ENCODE measurements at regions not wholly inside any gene's neighbourhood (a gene's known extent, or its start where the extent isn't known, plus 50 kb on each side); places are given as distances from the start of the nearest gene placed in this dataset.
"Not testable (repeated sequence)": the region's sequence is repeated elsewhere in the genome, so short reads cannot be mapped to it uniquely, and the experiment has no call there.

- peaks cover 7% of the 10 kb centered on the region for H3K9me3 Mint-ChIP-seq (ENCODE audit: low read depth)
- no peaks in the 10 kb centered on the region for H3K36me3 Mint-ChIP-seq (ENCODE audit: insufficient read depth)
- peak overlapping the region; percentile 42 for H3K27ac Mint-ChIP-seq
- peaks cover 3% of the 10 kb centered on the region for H3K4me1 Mint-ChIP-seq (ENCODE audit: low read depth)
- H3K4me3 Mint-ChIP-seq (ENCODE audit: low read depth): no peak overlapping the region
- H3K27me3 Mint-ChIP-seq: no peaks in the 10 kb centered on the region
- TF ChIP-seq CTCF (IDR thresholded peaks at IDR 0.05; ENCODE audit: unreplicated experiment): no peak
- no peak for DNase-seq (ENCODE audit: low spot score, unreplicated experiment)
Observed at GRCh38 chr10:30160271-30160982, 101.0 kb upstream of the JCAD start.

GRCh38 chr10:30159614-30160013, 100.2 kb upstream of the JCAD start:
- not testable (repeated sequence) for H3K4me3 Mint-ChIP-seq (ENCODE audit: low read depth); H3K27ac Mint-ChIP-seq; DNase-seq (ENCODE audit: low spot score, unreplicated experiment); H3K9me3 Mint-ChIP-seq (ENCODE audit: low read depth); H3K4me1 Mint-ChIP-seq (ENCODE audit: low read depth); H3K27me3 Mint-ChIP-seq; H3K36me3 Mint-ChIP-seq (ENCODE audit: insufficient read depth)

GRCh38 chr10:30158325-30158960, 99.1 kb upstream of the JCAD start:
- no peak overlapping the region for H3K4me3 Mint-ChIP-seq (ENCODE audit: low read depth)

GRCh38 chr10:30155401-30155800, 96.0 kb upstream of the JCAD start:
- H3K27me3 Mint-ChIP-seq: no peaks in the 10 kb centered on the region
- no peak overlapping the region for H3K27ac Mint-ChIP-seq
- H3K4me3 Mint-ChIP-seq (ENCODE audit: low read depth): no peak overlapping the region
- no peak for TF ChIP-seq CTCF (IDR thresholded peaks at IDR 0.05; ENCODE audit: unreplicated experiment)
- H3K4me1 Mint-ChIP-seq (ENCODE audit: low read depth): peaks cover 4% of the 10 kb centered on the region
- no peak for DNase-seq (ENCODE audit: low spot score, unreplicated experiment)
- no peaks in the 10 kb centered on the region for H3K36me3 Mint-ChIP-seq (ENCODE audit: insufficient read depth)
- H3K9me3 Mint-ChIP-seq (ENCODE audit: low read depth): peaks cover 3% of the 10 kb centered on the region

More at GRCh38 chr10:30158325-30158960, 99.1 kb upstream of the JCAD start:
- H3K27me3 Mint-ChIP-seq: no peaks in the 10 kb centered on the region
- TF ChIP-seq CTCF (IDR thresholded peaks at IDR 0.05; ENCODE audit: unreplicated experiment): no peak
- H3K27ac Mint-ChIP-seq: no peak overlapping the region
- no peaks in the 10 kb centered on the region for H3K36me3 Mint-ChIP-seq (ENCODE audit: insufficient read depth)
- H3K9me3 Mint-ChIP-seq (ENCODE audit: low read depth): peaks cover 6% of the 10 kb centered on the region
- peaks cover 3% of the 10 kb centered on the region for H3K4me1 Mint-ChIP-seq (ENCODE audit: low read depth)
- DNase-seq (ENCODE audit: low spot score, unreplicated experiment): no peak

- DNase-seq (ENCODE audit: low spot score, unreplicated experiment): no peak
- H3K36me3 Mint-ChIP-seq (ENCODE audit: insufficient read depth): no peaks in the 10 kb centered on the region
- no peak for TF ChIP-seq CTCF (IDR thresholded peaks at IDR 0.05; ENCODE audit: unreplicated experiment)
- peak overlapping the region; percentile 58 for H3K27ac Mint-ChIP-seq
- H3K4me3 Mint-ChIP-seq (ENCODE audit: low read depth): no peak overlapping the region
- peaks cover 7% of the 10 kb centered on the region for H3K4me1 Mint-ChIP-seq (ENCODE audit: low read depth)
- no peaks in the 10 kb centered on the region for H3K27me3 Mint-ChIP-seq
- peaks cover 3% of the 10 kb centered on the region for H3K9me3 Mint-ChIP-seq (ENCODE audit: low read depth)
Observed at GRCh38 chr10:30154561-30154960, 95.2 kb upstream of the JCAD start.

- H3K36me3 Mint-ChIP-seq (ENCODE audit: insufficient read depth): no peaks in the 10 kb centered on the region
- no peak for TF ChIP-seq CTCF (IDR thresholded peaks at IDR 0.05; ENCODE audit: unreplicated experiment)
- no peaks in the 10 kb centered on the region for H3K27me3 Mint-ChIP-seq
Observed at GRCh38 chr10:30154126-30154525, 94.7 kb upstream of the JCAD start.

More at GRCh38 chr10:30154126-30154525, 94.7 kb upstream of the JCAD start:
- DNase-seq (ENCODE audit: low spot score, unreplicated experiment): no peak
- Mint-ChIP-seq H3K27ac (no peak overlapping the region), H3K9me3 (ENCODE audit: low read depth) (peaks cover 6% of the 10 kb centered on the region), H3K4me1 (ENCODE audit: low read depth) (peaks cover 7% of the 10 kb centered on the region), H3K4me3 (ENCODE audit: low read depth) (no peak overlapping the region)
